ENCODE measurements at regions not wholly inside any gene's neighbourhood (a gene's known extent, or its start where the extent isn't known, plus 50 kb on each side); places are given as distances from the start of the nearest gene placed in this dataset.

DNA sequence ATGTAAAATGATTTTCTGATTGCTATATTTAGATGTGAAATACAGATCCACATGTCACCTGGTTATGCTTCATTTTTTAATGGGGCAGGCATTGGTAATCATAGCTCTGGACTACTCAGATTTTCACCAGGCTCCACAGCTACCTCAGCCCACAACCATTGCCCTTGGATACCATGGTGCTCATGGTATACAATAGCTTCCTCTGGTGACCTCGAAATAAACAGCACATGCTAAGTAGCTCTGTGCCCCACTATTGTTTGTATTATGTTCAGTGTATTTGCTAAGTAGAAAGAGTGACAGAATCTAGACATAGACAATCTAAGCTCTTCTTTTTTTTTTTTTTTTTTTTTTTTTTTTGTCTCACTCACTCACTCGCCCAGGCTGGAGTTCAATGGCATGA is 274.4 kb upstream of the USP15 start:
- no peak overlapping the region for H3K4me2 ChIP-seq (ENCODE audit: low read length, poor library complexity, severe bottlenecking)
- no peak overlapping the region for H3K23ac ChIP-seq (ENCODE audit: low read length in 2 of 2)
- no peak for DNase-seq
- no peak overlapping the region for H3K4ac ChIP-seq (ENCODE audit: low read depth in 1 of 2, low read length in 2 of 2)
- no peak overlapping the region for H2BK5ac ChIP-seq (ENCODE audit: low read depth, low read length, poor library complexity, severe bottlenecking)
- H4K8ac ChIP-seq (ENCODE audit: low read length), result no peak overlapping the region
- H2BK12ac ChIP-seq (ENCODE audit: low read length in 2 of 2), result no peak overlapping the region
- H3K14ac ChIP-seq (ENCODE audit: low read length in 2 of 2), result no peak overlapping the region
- no peak overlapping the region for H2BK120ac ChIP-seq (ENCODE audit: low read depth, low read length)
- no peaks in the 10 kb centered on the region for H3K4me1 ChIP-seq (ENCODE audit: control insufficient read depth, insufficient read depth, low read depth, low read length)
- no peak overlapping the region for H3K27ac ChIP-seq (ENCODE audit: low read length, poor library complexity, severe bottlenecking)
- no peaks in the 10 kb centered on the region for H3K36me3 ChIP-seq (ENCODE audit: control insufficient read depth in 1 of 2, insufficient read depth in 2 of 2, low read depth in 1 of 2, low read length in 2 of 2)
- H3K9me3 ChIP-seq (ENCODE audit: control insufficient read depth, low read length), result no peaks in the 10 kb centered on the region
- H4K91ac ChIP-seq (ENCODE audit: low read length), result no peak overlapping the region
- H3K18ac ChIP-seq (ENCODE audit: low read depth in 1 of 2, low read length in 2 of 2), result no peak overlapping the region
- H3K79me1 ChIP-seq (replicated peaks; ENCODE audit: low read length, poor library complexity, severe bottlenecking), result no peaks in the 10 kb centered on the region
- no peak overlapping the region for H2AK5ac ChIP-seq (ENCODE audit: low read length, severe bottlenecking)
- no peaks in the 10 kb centered on the region for H3K27me3 ChIP-seq (ENCODE audit: control insufficient read depth in 1 of 2, insufficient read depth in 1 of 2, low read length in 2 of 2)
- 86% methylated on average over 1 of the region's 2 CpGs for WGBS
- no peak overlapping the region for H3K9ac ChIP-seq (ENCODE audit: low read length)
- H3K4me3 ChIP-seq (ENCODE audit: insufficient read depth in 1 of 2, low read depth in 1 of 2, low read length in 2 of 2), result no peak overlapping the region
- H2BK15ac ChIP-seq (ENCODE audit: low read depth, poor library complexity, severe bottlenecking), result no peak overlapping the region
- H2AFZ ChIP-seq (ENCODE audit: low read depth, low read length), result no peak overlapping the region

DNA sequence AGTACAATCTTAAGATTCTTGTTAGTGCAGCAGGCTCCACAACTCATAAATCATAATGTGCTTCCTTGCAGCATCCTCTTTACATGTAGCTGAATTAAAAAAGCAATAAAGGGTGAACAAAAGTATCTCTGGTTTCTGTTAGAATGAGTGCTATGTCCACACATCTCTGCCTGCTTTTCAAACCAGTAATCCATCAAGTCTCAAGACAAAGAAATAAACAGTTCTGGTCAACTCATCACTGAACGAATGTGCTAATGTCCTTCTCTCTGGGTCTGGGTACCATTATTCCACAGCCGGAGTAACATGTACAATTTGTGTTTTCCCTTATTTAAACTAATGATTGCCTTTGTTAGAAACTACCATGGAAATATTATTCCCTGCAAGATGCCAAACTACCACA is 273.0 kb upstream of the USP15 start:
- Histone ChIP-seq H3K23ac (ENCODE audit: low read length in 2 of 2) (no peak overlapping the region), H3K36me3 (ENCODE audit: control insufficient read depth in 1 of 2, insufficient read depth in 2 of 2, low read depth in 1 of 2, low read length in 2 of 2) (no peaks in the 10 kb centered on the region), H2BK5ac (ENCODE audit: low read depth, low read length, poor library complexity, severe bottlenecking) (no peak overlapping the region), H3K18ac (ENCODE audit: low read depth in 1 of 2, low read length in 2 of 2) (no peak overlapping the region), H2AK5ac (ENCODE audit: low read length, severe bottlenecking) (no peak overlapping the region), H4K91ac (ENCODE audit: low read length) (no peak overlapping the region), H4K8ac (ENCODE audit: low read length) (no peak overlapping the region), H3K4me1 (ENCODE audit: control insufficient read depth, insufficient read depth, low read depth, low read length) (no peaks in the 10 kb centered on the region), H3K27ac (ENCODE audit: low read length, poor library complexity, severe bottlenecking) (no peak overlapping the region), H3K4me3 (ENCODE audit: insufficient read depth in 1 of 2, low read depth in 1 of 2, low read length in 2 of 2) (no peak overlapping the region), H3K4ac (ENCODE audit: low read depth in 1 of 2, low read length in 2 of 2) (no peak overlapping the region), H3K9ac (ENCODE audit: low read length) (no peak overlapping the region), H3K27me3 (ENCODE audit: control insufficient read depth in 1 of 2, insufficient read depth in 1 of 2, low read length in 2 of 2) (peaks cover 0 to 4% of the 10 kb centered on the region in 2 experiments), H2AFZ (ENCODE audit: low read depth, low read length) (no peak overlapping the region), H3K14ac (ENCODE audit: low read length in 2 of 2) (no peak overlapping the region), H2BK15ac (ENCODE audit: low read depth, poor library complexity, severe bottlenecking) (no peak overlapping the region), H3K9me3 (ENCODE audit: control insufficient read depth, low read length) (no peaks in the 10 kb centered on the region), H3K4me2 (ENCODE audit: low read length, poor library complexity, severe bottlenecking) (no peak overlapping the region), H3K79me1 (replicated peaks; ENCODE audit: low read length, poor library complexity, severe bottlenecking) (no peaks in the 10 kb centered on the region), H2BK120ac (ENCODE audit: low read depth, low read length) (no peak overlapping the region), H2BK12ac (ENCODE audit: low read length in 2 of 2) (no peak overlapping the region)
- DNase-seq, result peak; percentile 45
- WGBS, result 8% methylated on average over 2 of the region's 2 CpGs

DNA sequence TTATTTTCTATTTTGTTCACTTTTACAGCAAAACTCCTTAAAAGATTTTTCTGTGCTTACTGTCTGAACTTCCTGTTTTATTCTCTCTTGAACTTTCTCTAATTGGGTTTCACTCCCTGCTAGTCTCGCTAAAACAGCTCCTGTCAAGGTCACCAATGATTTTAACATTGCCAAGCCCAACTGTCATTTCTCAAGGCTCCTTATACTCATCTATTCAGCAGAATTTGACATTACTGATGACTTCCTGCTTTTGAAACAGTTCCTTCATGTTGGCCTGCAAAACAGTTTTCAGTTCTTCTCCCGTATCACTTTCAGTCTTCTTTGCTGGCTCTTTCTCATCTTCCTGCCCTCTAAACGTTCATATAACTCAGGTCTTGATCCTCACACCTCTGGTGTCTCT is 268.5 kb upstream of the USP15 start:
- no peak overlapping the region for H2AFZ ChIP-seq (ENCODE audit: low read depth, low read length)
- no peaks in the 10 kb centered on the region for H3K36me3 ChIP-seq (ENCODE audit: control insufficient read depth in 1 of 2, insufficient read depth in 2 of 2, low read depth in 1 of 2, low read length in 2 of 2)
- H3K9ac ChIP-seq (ENCODE audit: low read length), result no peak overlapping the region
- 32% methylated on average over 3 of the region's 3 CpGs for WGBS
- H3K79me1 ChIP-seq (replicated peaks; ENCODE audit: low read length, poor library complexity, severe bottlenecking), result no peaks in the 10 kb centered on the region
- no peak overlapping the region for H3K4me3 ChIP-seq (ENCODE audit: insufficient read depth in 1 of 2, low read depth in 1 of 2, low read length in 2 of 2)
- H3K14ac ChIP-seq (ENCODE audit: low read length in 2 of 2), result no peak overlapping the region
- H3K4me2 ChIP-seq (ENCODE audit: low read length, poor library complexity, severe bottlenecking), result no peak overlapping the region
- peaks cover 0 to 7% of the 10 kb centered on the region in 2 experiments for H3K27me3 ChIP-seq (ENCODE audit: control insufficient read depth in 1 of 2, insufficient read depth in 1 of 2, low read length in 2 of 2)
- H3K9me3 ChIP-seq (ENCODE audit: control insufficient read depth, low read length), result no peaks in the 10 kb centered on the region
- no peak overlapping the region for H2BK15ac ChIP-seq (ENCODE audit: low read depth, poor library complexity, severe bottlenecking)
- no peak overlapping the region for H2BK120ac ChIP-seq (ENCODE audit: low read depth, low read length)
- H3K4me1 ChIP-seq (ENCODE audit: control insufficient read depth, insufficient read depth, low read depth, low read length), result no peaks in the 10 kb centered on the region
- H2BK5ac ChIP-seq (ENCODE audit: low read depth, low read length, poor library complexity, severe bottlenecking), result no peak overlapping the region
- no peak overlapping the region for H4K91ac ChIP-seq (ENCODE audit: low read length)
- no peak overlapping the region for H2BK12ac ChIP-seq (ENCODE audit: low read length in 2 of 2)
- H3K4ac ChIP-seq (ENCODE audit: low read depth in 1 of 2, low read length in 2 of 2), result no peak overlapping the region
- no peak overlapping the region for H3K27ac ChIP-seq (ENCODE audit: low read length, poor library complexity, severe bottlenecking)
- H3K23ac ChIP-seq (ENCODE audit: low read length in 2 of 2), result no peak overlapping the region
- H2AK5ac ChIP-seq (ENCODE audit: low read length, severe bottlenecking), result no peak overlapping the region
- no peak overlapping the region for H4K8ac ChIP-seq (ENCODE audit: low read length)
- DNase-seq, result no peak
- H3K18ac ChIP-seq (ENCODE audit: low read depth in 1 of 2, low read length in 2 of 2), result peak overlapping the region in 1 of 2 experiments; percentile 21

DNA sequence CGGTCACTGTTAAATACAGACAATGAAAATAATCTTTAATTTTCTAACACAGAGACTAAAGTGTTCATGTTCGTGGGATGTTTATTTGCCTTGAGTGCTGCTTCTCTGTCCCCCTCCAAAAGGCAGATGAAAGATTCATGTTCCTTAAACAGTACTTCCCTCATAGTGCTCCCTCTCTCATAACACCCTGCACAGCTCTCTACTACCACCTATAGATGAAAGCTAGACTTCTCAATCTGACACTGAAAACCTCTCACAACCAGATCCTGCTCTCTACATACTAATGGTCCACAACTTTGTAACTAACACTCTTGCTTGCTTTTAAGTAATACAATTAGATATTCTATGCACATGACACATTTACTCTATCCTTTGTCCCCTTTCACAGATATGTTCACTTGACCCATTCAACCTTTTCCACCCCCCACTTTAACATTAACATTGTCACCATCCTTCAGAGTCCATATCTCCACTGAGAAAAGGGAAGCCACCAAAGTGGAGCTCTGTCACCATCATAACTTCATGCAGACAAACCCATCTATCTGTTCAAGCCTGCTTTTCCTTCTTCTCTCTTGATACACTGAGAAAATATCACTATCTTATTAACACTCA is 266.4 kb upstream of the USP15 start:
- no peak overlapping the region for H3K9ac ChIP-seq (ENCODE audit: low read length)
- no peak overlapping the region for H2BK15ac ChIP-seq (ENCODE audit: low read depth, poor library complexity, severe bottlenecking)
- WGBS, result 0% methylated on average over 1 of the region's 2 CpGs
- no peak overlapping the region for H4K91ac ChIP-seq (ENCODE audit: low read length)
- H3K4me1 ChIP-seq (ENCODE audit: control insufficient read depth, insufficient read depth, low read depth, low read length), result no peaks in the 10 kb centered on the region
- no peak overlapping the region for H2BK5ac ChIP-seq (ENCODE audit: low read depth, low read length, poor library complexity, severe bottlenecking)
- H3K4me3 ChIP-seq (ENCODE audit: insufficient read depth in 1 of 2, low read depth in 1 of 2, low read length in 2 of 2), result no peak overlapping the region
- H3K23ac ChIP-seq (ENCODE audit: low read length in 2 of 2), result no peak overlapping the region
- H3K4ac ChIP-seq (ENCODE audit: low read depth in 1 of 2, low read length in 2 of 2), result no peak overlapping the region
- no peak overlapping the region for H3K27ac ChIP-seq (ENCODE audit: low read length, poor library complexity, severe bottlenecking)
- H4K8ac ChIP-seq (ENCODE audit: low read length), result no peak overlapping the region
- H3K14ac ChIP-seq (ENCODE audit: low read length in 2 of 2), result no peak overlapping the region
- peak; percentile 72 for DNase-seq
- peaks cover 0 to 7% of the 10 kb centered on the region in 2 experiments for H3K27me3 ChIP-seq (ENCODE audit: control insufficient read depth in 1 of 2, insufficient read depth in 1 of 2, low read length in 2 of 2)
- H2BK120ac ChIP-seq (ENCODE audit: low read depth, low read length), result no peak overlapping the region
- no peak overlapping the region for H2AK5ac ChIP-seq (ENCODE audit: low read length, severe bottlenecking)
- H3K4me2 ChIP-seq (ENCODE audit: low read length, poor library complexity, severe bottlenecking), result no peak overlapping the region
- H3K18ac ChIP-seq (ENCODE audit: low read depth in 1 of 2, low read length in 2 of 2), result no peak overlapping the region
- H3K79me1 ChIP-seq (replicated peaks; ENCODE audit: low read length, poor library complexity, severe bottlenecking), result no peaks in the 10 kb centered on the region
- H3K9me3 ChIP-seq (ENCODE audit: control insufficient read depth, low read length), result no peaks in the 10 kb centered on the region
- no peaks in the 10 kb centered on the region for H3K36me3 ChIP-seq (ENCODE audit: control insufficient read depth in 1 of 2, insufficient read depth in 2 of 2, low read depth in 1 of 2, low read length in 2 of 2)
- no peak overlapping the region for H2AFZ ChIP-seq (ENCODE audit: low read depth, low read length)
- H2BK12ac ChIP-seq (ENCODE audit: low read length in 2 of 2), result no peak overlapping the region

Measured in mesenchymal stem cell (in vitro differentiated cells and primary cell).